HL-60/S4 (cell line): ENCODE measurements at regions not wholly inside any gene's neighbourhood (a gene's known extent, or its start where the extent isn't known, plus 50 kb on each side); places are given as distances from the start of the nearest gene placed in this dataset.

Experiments used
- in situ Hi-C: fragments of 300-500 bp; cut with MboI; formaldehyde crosslinking; loops from 2 replicates; pipeline ENCODE4 v1.14.3; 2022; ENCODE audit warnings: low sequenced_read_pairs

GRCh38 chr20:11195899-11196558 lies 522.2 kb upstream of the JAG1 start:
- in situ Hi-C loops = no loop called here

DNA sequence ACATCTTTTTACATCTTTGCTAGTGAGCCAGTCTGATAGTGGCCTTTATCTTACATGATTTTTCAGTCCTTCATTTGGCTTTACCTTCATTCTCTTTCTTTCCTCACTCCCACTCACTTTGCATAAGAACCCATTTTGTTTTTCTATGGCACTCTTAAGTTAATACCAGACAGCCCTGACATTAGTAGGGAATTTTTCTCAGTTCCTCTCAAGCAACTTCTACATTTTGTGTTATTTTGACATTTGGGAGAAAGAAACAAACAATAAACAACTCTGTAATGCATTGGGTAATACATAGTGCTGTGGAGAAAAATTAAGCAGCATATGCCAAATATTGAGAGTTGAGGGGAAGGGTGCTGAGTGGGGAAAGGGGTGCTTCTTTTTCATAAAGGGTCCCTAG lies 524.1 kb upstream of the JAG1 start:
- in situ Hi-C loops = no loop called here

- in situ Hi-C loops = no loop called here
These were observed 526.6 kb upstream of the JAG1 start for GRCh38 chr20:11200423-11200822.

DNA sequence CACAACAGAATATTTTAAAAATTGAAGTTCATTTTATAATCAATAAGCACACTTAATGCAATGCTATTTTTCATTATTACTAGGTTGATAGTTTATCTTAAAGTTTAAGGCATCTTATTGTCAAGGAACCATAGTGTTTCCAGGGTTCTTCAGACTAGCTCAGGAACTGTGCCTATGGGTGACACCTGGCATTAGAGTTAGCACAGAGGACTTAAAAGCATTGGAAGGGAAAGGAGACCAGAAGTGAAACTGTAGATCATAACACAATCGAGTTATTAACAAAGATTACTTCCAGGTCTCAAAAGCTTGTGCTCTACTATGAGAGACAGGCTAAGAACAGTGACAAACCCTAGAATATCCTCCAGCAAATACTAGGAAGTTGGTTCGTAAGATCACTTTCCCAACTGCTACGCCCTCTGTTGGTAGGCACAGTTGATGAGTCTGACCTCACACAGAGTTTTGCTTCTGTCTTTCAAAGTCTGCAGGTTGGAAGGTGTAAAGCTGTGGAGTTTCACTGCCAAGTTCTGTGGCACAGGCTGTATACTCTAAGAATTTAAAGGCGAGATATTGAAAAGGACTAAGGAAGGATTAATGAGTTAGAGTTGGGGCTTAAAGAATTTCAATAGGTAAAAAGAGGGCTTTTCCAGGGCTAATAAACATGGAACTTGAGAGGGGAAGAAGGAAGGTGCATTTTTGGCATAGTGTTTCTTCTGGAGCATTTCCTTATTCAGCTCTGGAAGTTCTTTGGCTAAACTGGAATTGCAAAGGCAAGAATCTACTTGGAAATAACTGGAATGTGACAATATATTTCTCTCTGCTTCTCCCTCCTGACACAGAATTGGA lies 531.3 kb upstream of the JAG1 start:
- in situ Hi-C loops = no loop called here

GRCh38 chr20:11205769-11206362 lies 532.1 kb upstream of the JAG1 start:
- in situ Hi-C loops = no loop called here

GRCh38 chr20:11207749-11208502 lies 534.1 kb upstream of the JAG1 start:
- in situ Hi-C loops = no loop called here

DNA sequence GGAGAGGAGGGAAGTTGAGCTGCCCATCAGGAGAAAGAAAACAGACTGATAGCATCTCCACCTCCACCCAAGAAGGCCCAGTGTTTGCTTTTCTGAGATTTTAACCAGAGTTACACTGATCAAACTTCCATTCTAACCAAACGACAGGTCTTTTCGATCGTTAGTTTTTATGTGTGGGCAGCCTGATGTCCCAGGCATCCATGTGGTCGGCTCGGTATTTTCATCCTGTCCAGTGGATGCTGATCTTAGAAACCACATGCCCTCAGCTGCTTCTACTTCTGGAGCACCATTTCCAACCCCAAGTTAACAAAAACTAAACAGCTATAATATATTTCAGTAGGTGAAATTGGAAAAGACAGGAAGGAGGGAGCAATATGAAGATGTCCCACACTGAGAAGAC lies 536.8 kb upstream of the JAG1 start:
- in situ Hi-C loops = no loop called here

DNA sequence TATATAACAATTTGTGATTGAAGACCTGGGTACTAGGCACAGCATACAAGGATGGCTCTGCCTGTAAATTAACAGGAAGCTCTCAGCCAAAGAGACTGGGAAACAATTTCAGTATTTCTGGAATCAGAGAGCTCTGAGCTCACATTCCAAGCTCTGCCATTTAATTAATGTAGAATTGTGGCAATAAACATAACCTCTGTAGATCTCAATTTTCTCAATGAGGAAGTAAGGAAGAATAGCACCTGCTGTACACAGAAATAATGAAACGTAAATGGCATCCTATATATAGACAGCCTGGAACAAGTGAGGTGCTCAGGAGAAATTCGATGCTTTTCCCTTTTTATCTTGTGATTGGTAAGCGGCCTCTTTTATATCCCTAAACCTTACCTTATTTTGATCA lies 538.5 kb upstream of the JAG1 start:
- in situ Hi-C loops = no loop called here

DNA sequence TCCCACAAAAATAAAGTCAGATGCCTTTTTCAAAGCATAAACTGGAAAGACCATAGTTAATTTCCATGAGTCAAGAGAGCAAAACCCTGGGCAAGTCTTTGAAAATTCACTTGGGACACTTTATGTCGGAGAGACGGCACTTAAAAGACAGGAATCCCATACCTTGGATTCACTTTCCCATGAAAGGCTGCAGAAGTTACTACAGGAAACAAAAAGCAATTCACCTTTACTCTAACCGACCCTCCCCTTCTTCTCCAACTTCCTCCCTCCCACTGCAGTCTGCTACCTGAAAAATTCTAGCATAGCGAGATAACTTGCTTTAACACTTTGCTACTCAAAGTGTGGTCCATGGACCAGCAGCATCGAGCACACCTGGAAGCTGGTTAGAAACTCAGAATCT lies 539.1 kb upstream of the JAG1 start:
- in situ Hi-C loops = no loop called here

GRCh38 chr20:11214256-11214840 lies 540.5 kb upstream of the JAG1 start:
- in situ Hi-C loops = no loop called here

- in situ Hi-C loops = no loop called here
These were observed 542.9 kb upstream of the JAG1 start for GRCh38 chr20:11216451-11217314.

GRCh38 chr20:11217326-11218172 lies 543.8 kb upstream of the JAG1 start:
- in situ Hi-C loops = no loop called here

DNA sequence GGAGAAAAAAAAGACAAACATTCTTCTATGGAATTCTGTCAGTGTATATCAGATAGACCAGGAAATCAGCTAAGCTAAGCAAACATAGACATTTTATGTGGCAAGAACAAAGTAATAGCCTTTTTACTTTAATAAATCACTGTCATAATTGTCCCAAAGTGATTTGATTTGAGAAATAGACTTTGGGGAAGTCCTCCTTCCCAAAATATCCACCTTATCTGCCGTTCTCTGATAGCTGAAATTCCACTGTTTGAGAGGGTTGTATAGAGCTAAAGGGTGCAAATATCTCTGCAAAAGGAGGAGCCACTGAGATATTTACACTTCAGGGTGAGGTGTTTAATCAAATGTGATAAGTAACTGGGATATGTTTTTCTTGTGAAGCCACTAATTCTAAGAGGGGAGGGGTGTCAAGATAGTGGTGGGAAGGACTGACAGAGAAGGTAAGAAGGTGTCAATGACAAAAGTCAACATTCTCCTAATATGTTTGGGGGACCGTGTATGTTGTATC lies 544.4 kb upstream of the JAG1 start:
- in situ Hi-C loops = no loop called here

DNA sequence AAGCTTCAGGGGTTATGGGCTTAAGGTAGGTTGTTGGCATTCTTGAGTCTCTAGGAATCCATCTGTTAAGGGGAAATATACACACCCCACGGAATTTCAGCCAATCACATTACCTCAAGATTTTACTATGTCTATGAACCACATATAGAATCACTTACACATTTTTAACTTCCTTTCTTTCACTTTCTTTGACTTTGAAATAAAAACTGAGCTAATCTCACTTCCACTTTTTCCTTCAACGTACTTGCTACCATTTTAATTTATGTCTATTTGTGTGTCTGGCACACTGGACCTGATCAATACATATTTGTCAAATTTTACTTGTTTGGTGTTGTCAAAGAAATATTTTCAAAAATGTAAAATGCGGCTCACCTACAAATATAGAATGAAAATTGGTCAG lies 545.4 kb upstream of the JAG1 start:
- in situ Hi-C loops = no loop called here

DNA sequence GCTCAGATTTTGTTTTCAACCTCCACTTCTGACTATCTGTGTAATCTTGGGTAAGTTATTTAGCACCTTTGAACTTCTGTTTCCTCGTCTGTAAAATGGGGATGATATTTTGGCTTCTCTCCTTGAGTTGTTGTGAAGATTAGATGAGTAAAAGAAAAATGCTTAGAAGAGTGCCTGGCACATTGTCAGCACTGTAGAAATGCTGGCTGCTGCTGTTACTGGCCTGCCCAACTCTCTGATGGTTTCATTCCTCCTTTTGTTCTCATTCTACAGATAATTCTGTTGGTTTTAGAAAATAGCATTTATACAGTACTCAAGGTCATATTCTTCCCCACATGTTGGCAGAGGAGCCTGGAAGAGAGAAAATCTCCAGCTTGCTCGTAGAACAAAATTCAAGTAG lies 547.2 kb upstream of the JAG1 start:
- in situ Hi-C loops = no loop called here

GRCh38 chr20:11222243-11222642 lies 548.4 kb upstream of the JAG1 start:
- in situ Hi-C loops = no loop called here

- in situ Hi-C loops = no loop called here
These were observed 553.8 kb upstream of the JAG1 start for GRCh38 chr20:11227602-11228001.

DNA sequence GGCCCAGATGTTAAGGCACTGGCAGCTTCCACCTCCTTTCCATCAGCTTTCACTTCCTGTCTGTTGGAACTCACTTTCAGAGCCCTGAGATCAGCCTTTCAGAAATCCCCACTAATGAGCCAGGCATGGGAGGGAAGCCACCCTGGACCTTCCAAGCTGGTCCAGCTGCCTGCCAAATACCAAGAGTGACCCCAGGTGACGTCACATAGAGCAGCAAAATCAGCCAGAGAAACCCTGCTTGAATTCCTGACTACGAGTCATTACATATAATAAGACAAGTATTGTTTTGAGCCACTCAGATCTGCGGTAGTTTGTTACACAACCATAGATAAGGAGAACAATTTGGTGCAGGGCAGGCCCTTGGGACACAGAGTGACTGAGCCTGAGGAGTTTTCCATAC lies 556.0 kb upstream of the JAG1 start:
- in situ Hi-C loops = no loop called here

DNA sequence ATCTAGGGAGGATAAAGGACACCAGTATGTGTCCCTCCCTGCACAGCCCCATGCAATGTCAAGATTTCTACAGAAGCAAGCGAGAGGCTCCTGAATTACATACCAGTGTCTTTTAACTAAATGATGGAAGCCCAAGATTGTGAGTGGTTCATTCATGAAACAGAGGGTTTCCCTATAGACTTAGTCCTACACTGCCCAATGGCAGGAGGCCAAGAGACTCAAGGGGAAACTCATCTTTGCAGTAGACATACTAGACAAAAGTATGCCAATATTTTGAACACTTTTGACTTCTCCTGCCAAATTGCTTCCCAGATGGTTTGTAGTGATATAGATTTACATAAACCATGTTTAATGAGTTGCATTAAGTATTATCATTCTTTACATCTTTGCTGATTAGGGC lies 557.2 kb upstream of the JAG1 start:
- in situ Hi-C loops = no loop called here
